ENCODE measurements at regions not wholly inside any gene's neighbourhood (a gene's known extent, or its start where the extent isn't known, plus 50 kb on each side); places are given as distances from the start of the nearest gene placed in this dataset.

DNA sequence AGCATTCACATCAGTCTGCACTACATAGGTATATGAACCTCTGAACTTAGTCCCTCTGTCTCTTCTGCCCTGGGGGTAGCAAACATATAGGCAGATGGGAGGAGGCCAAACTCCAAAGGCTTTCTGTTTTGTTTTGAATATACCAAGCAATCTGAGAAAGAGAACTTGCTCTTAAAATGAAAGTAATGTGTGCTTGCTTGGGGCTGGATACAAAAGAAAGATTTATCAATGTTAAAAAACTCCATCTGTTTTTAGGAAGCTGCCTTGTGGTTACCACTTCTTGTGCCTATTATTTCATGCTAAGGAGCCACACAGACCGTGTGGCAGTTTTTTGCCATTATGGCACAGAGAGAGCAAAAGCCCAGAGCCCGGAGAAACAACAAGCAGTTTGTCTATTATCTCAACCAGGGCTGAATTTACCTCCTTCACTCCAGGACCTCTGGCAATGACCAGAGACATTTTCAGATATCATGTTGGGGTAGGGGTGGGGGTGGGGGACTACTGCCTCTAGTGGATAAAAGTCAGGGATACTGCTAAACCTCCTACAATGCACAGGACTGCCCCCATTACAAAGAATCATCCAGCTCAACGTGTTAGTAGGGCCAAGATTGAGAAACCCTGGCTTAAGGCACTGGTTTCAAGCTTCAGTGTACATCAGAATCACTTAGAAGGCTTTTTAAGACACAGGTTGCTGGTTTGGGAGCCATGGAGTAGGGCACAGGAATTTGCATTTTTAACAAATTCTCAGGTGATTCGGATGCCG, 124.2 kb downstream of the APIP start:
- TF ChIP-seq, protein P1, sequence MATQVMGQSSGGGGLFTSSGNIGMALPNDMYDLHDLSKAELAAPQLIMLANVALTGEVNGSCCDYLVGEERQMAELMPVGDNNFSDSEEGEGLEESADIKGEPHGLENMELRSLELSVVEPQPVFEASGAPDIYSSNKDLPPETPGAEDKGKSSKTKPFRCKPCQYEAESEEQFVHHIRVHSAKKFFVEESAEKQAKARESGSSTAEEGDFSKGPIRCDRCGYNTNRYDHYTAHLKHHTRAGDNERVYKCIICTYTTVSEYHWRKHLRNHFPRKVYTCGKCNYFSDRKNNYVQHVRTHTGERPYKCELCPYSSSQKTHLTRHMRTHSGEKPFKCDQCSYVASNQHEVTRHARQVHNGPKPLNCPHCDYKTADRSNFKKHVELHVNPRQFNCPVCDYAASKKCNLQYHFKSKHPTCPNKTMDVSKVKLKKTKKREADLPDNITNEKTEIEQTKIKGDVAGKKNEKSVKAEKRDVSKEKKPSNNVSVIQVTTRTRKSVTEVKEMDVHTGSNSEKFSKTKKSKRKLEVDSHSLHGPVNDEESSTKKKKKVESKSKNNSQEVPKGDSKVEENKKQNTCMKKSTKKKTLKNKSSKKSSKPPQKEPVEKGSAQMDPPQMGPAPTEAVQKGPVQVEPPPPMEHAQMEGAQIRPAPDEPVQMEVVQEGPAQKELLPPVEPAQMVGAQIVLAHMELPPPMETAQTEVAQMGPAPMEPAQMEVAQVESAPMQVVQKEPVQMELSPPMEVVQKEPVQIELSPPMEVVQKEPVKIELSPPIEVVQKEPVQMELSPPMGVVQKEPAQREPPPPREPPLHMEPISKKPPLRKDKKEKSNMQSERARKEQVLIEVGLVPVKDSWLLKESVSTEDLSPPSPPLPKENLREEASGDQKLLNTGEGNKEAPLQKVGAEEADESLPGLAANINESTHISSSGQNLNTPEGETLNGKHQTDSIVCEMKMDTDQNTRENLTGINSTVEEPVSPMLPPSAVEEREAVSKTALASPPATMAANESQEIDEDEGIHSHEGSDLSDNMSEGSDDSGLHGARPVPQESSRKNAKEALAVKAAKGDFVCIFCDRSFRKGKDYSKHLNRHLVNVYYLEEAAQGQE (IDR thresholded peaks at IDR 0.05; ENCODE audit: insufficient replicate concordance, low read depth): no peak
- TF ChIP-seq SPI1 (IDR thresholded peaks at IDR 0.05; ENCODE audit: borderline replicate concordance, low read depth) (no peak), GABPA (IDR thresholded peaks at IDR 0.05; ENCODE audit: low read depth) (no peak), POLR2AphosphoS5 (IDR thresholded peaks at IDR 0.05; ENCODE audit: low read depth) (no peak)
- TF ChIP-seq, protein P2, sequence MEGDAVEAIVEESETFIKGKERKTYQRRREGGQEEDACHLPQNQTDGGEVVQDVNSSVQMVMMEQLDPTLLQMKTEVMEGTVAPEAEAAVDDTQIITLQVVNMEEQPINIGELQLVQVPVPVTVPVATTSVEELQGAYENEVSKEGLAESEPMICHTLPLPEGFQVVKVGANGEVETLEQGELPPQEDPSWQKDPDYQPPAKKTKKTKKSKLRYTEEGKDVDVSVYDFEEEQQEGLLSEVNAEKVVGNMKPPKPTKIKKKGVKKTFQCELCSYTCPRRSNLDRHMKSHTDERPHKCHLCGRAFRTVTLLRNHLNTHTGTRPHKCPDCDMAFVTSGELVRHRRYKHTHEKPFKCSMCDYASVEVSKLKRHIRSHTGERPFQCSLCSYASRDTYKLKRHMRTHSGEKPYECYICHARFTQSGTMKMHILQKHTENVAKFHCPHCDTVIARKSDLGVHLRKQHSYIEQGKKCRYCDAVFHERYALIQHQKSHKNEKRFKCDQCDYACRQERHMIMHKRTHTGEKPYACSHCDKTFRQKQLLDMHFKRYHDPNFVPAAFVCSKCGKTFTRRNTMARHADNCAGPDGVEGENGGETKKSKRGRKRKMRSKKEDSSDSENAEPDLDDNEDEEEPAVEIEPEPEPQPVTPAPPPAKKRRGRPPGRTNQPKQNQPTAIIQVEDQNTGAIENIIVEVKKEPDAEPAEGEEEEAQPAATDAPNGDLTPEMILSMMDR (IDR thresholded peaks at IDR 0.05; ENCODE audit: insufficient read depth, low read length): no peak
- Histone ChIP-seq H3K27ac (replicated peaks) (no peak overlapping the region), H3K27me3 (ENCODE audit: insufficient read depth, poor library complexity, severe bottlenecking) (no peaks in the 10 kb centered on the region), H3K4me3 (replicated peaks; ENCODE audit: insufficient read depth, low read length) (no peak overlapping the region)
- DNase-seq (ENCODE audit: low read depth in 1 of 2, low spot score in 1 of 2): no peak

DNA sequence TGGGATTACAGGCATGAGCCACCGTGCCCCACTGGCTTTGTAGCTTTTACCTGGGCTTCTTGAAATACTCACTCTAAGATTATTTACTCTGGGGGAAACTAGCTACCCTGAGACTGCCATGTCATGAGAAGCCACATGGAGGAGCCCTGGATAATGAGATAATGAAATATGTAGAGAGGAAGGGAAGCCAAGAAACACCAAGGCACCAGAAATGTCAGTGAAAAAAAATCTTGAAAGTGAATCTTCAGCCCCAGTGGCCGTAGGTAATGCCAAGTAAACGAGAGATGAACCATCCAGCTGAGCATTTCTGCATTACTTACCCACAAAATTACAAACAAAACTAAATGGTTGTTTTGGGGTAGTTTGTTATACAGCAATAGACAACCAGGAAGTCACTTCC, 125.6 kb downstream of the APIP start:
- Histone ChIP-seq H3K4me3 (replicated peaks; ENCODE audit: insufficient read depth, low read length) (no peak overlapping the region), H3K27ac (replicated peaks) (no peak overlapping the region), H3K27me3 (ENCODE audit: insufficient read depth, poor library complexity, severe bottlenecking) (no peaks in the 10 kb centered on the region)
- no peak for DNase-seq (ENCODE audit: low read depth in 1 of 2, low spot score in 1 of 2)
- TF ChIP-seq, protein P2 (IDR thresholded peaks at IDR 0.05; ENCODE audit: insufficient read depth, low read length): no peak
- TF ChIP-seq, protein P1 (IDR thresholded peaks at IDR 0.05; ENCODE audit: insufficient replicate concordance, low read depth): no peak
- TF ChIP-seq SPI1 (IDR thresholded peaks at IDR 0.05; ENCODE audit: borderline replicate concordance, low read depth) (no peak), GABPA (IDR thresholded peaks at IDR 0.05; ENCODE audit: low read depth) (no peak)

DNA sequence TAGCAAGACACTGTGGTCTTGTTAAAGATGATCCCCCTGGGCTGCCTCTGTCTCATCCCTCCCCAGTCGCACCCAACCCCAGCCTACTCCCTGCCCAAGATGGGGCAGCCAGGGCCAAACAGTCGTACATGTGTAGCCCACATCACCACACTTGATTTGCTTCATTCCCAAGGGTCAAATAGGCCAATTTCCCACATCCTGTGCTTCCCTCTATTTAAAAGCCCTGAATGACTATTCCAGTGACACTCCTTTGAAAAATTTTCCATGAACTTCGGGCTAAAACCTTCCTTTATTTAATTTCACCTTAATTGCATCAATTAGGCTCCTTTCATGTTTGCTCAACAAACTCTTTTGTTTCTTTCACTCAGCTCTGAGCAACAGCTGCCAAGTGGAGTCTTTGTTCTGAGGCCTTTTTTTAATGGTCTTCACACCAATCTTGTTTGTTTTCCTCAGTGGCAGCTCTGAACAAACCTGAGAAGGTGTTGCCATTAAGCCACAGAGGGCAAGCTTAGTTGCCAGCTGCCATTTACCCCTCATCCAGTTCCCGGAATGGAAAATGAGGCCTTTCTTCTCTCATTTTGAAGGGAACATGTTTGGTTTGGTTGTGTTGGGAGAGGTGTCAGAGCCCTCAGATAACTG, 126.9 kb downstream of the APIP start:
- H3K27me3 ChIP-seq (ENCODE audit: insufficient read depth, poor library complexity, severe bottlenecking): no peaks in the 10 kb centered on the region
- TF ChIP-seq, protein P1 (IDR thresholded peaks at IDR 0.05; ENCODE audit: insufficient replicate concordance, low read depth): no peak
- no peak for TF ChIP-seq GABPA (IDR thresholded peaks at IDR 0.05; ENCODE audit: low read depth)
- no peak for TF ChIP-seq SPI1 (IDR thresholded peaks at IDR 0.05; ENCODE audit: borderline replicate concordance, low read depth)
- no peak for TF ChIP-seq POLR2AphosphoS5 (IDR thresholded peaks at IDR 0.05; ENCODE audit: low read depth)
- TF ChIP-seq, protein P2 (IDR thresholded peaks at IDR 0.05; ENCODE audit: insufficient read depth, low read length): no peak
- no peak overlapping the region for H3K27ac ChIP-seq (replicated peaks)
- H3K4me3 ChIP-seq (replicated peaks; ENCODE audit: insufficient read depth, low read length): no peak overlapping the region
- DNase-seq (ENCODE audit: low read depth in 1 of 2, low spot score in 1 of 2): no peak
